HFFc6 (cell line): ENCODE measurements at regions not wholly inside any gene's neighbourhood (a gene's known extent, or its start where the extent isn't known, plus 50 kb on each side); places are given as distances from the start of the nearest gene placed in this dataset.

Source experiments
- DNase-seq: peaks from one replicate; pipeline ENCODE4 v3.0.0-alpha.2; 2018
- H3K27ac Mint-ChIP-seq: 2 replicates; pipeline ENCODE4 v1.8.0; 2020; ENCODE audit warnings: mild to moderate bottlenecking, mixed read lengths
- H3K27me3 Mint-ChIP-seq: 2 replicates; pipeline ENCODE4 v1.8.0; 2021; ENCODE audit warnings: mild to moderate bottlenecking, moderate library complexity, mixed read lengths; ENCODE audit not compliant: insufficient read depth
- H3K36me3 Mint-ChIP-seq: 2 replicates; pipeline ENCODE4 v1.8.0; 2021; ENCODE audit warnings: low read depth, mixed read lengths
- H3K4me1 Mint-ChIP-seq: 2 replicates; pipeline ENCODE4 v1.8.0; 2020; ENCODE audit warnings: low read depth, mixed read lengths
- H3K4me3 Mint-ChIP-seq: 2 replicates; pipeline ENCODE4 v1.8.0; 2020; ENCODE audit warnings: mild to moderate bottlenecking, moderate library complexity, mixed read lengths
- H3K9me3 Mint-ChIP-seq: 2 replicates; pipeline ENCODE4 v1.8.0; 2020; ENCODE audit warnings: mild to moderate bottlenecking, mixed read lengths
- TF ChIP-seq, protein P1 (sequence below): fragments of 200-600 bp; sonication (generic); IDR thresholded peaks from 2 replicates; pipeline ENCODE4 v1.5.0; 2021; ENCODE audit warnings: antibody characterized with exemption, mild to moderate bottlenecking

DNA sequence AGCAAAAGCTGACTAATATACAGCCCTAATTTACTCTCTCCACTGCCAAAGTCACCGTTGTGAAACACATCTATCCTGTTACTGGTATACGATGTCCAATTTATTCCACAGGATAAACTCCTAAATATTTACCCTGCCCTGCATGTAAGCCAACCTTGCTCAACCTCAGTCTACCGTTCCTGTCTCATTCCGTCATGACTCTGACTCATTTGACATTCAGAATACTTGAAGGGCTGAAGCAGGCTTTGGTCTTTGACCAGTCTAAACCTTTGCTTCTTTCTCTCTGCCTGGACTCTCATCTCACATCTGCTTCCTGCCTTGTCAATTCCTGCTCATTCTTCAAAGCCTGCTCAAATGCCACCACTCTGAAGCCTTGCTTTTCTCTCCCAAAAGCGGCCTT, 157.5 kb downstream of the SCP2D1 start:
- H3K4me1 Mint-ChIP-seq: no peaks in the 10 kb centered on the region
- peaks cover 54% of the 10 kb centered on the region for H3K9me3 Mint-ChIP-seq
- peaks cover 1% of the 10 kb centered on the region; the same call in 1 of the 2 replicates for H3K27me3 Mint-ChIP-seq
- H3K4me3 Mint-ChIP-seq: no peak overlapping the region
- DNase-seq: no peak
- H3K27ac Mint-ChIP-seq: no peak overlapping the region
- no peaks in the 10 kb centered on the region for H3K36me3 Mint-ChIP-seq
- TF ChIP-seq, protein P1, sequence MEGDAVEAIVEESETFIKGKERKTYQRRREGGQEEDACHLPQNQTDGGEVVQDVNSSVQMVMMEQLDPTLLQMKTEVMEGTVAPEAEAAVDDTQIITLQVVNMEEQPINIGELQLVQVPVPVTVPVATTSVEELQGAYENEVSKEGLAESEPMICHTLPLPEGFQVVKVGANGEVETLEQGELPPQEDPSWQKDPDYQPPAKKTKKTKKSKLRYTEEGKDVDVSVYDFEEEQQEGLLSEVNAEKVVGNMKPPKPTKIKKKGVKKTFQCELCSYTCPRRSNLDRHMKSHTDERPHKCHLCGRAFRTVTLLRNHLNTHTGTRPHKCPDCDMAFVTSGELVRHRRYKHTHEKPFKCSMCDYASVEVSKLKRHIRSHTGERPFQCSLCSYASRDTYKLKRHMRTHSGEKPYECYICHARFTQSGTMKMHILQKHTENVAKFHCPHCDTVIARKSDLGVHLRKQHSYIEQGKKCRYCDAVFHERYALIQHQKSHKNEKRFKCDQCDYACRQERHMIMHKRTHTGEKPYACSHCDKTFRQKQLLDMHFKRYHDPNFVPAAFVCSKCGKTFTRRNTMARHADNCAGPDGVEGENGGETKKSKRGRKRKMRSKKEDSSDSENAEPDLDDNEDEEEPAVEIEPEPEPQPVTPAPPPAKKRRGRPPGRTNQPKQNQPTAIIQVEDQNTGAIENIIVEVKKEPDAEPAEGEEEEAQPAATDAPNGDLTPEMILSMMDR: no peak

DNA sequence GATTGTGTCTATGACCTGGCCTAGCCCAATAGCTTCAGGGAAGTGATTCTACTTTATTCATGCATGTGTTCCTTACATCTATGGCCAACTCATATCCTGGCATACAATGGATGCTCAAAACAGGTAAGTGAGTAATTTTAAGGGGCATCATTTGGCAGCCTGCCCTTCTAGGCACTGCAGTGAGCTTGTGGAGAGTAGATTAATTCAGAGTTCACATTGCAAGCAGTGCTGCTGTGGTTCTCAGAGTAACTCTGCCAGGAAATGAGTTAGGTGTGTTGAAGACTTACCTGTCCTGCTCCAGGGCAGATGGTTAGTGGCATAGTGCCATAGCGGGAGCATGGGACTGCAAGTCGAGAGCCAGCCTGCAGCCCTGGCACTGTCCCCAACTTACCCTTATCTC, 158.0 kb downstream of the SCP2D1 start:
- peaks cover 1% of the 10 kb centered on the region; the same call in 1 of the 2 replicates for H3K27me3 Mint-ChIP-seq
- H3K27ac Mint-ChIP-seq: no peak overlapping the region
- DNase-seq: no peak
- no peak overlapping the region for H3K4me3 Mint-ChIP-seq
- H3K9me3 Mint-ChIP-seq: peaks cover 54% of the 10 kb centered on the region
- H3K36me3 Mint-ChIP-seq: no peaks in the 10 kb centered on the region
- TF ChIP-seq, protein P1: no peak
- H3K4me1 Mint-ChIP-seq: no peaks in the 10 kb centered on the region

DNA sequence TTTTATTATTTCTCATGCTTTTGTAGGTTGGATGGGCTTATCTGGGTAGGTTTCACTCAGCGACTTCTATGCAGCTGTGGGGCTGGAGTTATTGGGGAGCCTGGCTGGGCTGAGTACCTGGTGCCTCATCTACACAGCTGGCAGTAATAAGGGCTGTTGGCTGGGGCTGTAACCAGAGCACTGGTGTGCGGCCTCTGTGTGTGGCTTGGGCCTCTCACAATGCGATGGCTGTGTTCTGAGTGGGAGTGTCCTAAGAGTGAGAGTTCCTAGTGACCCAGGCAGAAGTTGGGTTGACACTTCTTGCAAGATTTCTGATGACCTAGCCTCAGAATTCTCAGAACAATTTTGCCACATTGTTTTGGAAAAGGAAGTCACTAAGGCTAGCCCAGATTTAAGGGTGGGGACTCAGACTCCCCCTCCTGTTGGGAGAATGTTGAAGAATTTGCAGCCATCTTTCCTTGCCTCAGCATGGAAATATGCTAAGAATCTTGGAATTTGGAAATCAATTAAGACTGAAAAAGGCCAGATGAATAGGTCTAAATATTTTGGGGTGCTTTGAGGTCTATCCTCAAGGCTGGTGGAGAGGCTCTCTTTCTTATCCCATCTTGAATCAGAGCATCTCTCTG, 158.8 kb downstream of the SCP2D1 start:
- H3K36me3 Mint-ChIP-seq: no peaks in the 10 kb centered on the region
- TF ChIP-seq, protein P1: no peak
- H3K9me3 Mint-ChIP-seq: peaks cover 50% of the 10 kb centered on the region
- no peak for DNase-seq
- H3K27me3 Mint-ChIP-seq: peaks cover 1% of the 10 kb centered on the region
- no peak overlapping the region for H3K4me3 Mint-ChIP-seq
- no peak overlapping the region for H3K27ac Mint-ChIP-seq
- H3K4me1 Mint-ChIP-seq: no peaks in the 10 kb centered on the region

DNA sequence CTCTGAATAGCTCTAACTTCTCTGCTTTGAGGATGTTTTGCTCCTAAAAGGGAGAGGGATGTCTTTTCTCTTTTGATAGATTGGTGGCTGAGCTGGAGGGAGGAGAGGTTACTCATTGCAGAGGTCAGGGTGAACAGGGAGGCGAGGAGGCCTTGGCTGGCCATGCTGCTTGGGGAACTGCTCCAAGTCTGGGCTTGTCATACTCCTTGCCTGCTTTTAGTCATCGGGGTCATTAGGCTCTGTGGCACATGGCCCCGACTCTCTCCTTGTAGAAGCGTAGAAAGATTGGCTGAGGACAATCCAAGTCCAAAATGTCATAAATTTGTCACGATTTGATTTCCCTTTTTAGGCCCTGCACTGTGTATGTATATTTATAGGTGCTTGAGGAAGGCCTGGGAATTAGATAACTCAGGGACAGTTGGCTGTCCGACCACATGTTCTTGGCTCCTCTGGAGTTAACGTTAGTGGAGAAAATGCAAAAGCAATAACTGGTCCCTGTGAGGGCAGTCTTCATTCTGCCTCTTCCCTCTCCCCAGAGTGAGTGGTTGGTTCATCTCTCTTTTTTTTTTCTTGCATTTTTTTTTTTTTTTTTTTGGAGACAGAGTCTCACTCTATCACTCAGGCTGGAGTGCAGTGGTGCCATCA, 160.1 kb downstream of the SCP2D1 start:
- no peak for DNase-seq
- Mint-ChIP-seq H3K4me3 (no peak overlapping the region), H3K27me3 (peaks cover 1% of the 10 kb centered on the region), H3K9me3 (peaks cover 47% of the 10 kb centered on the region), H3K4me1 (no peaks in the 10 kb centered on the region), H3K36me3 (no peaks in the 10 kb centered on the region), H3K27ac (no peak overlapping the region)
- TF ChIP-seq, protein P1: no peak

DNA sequence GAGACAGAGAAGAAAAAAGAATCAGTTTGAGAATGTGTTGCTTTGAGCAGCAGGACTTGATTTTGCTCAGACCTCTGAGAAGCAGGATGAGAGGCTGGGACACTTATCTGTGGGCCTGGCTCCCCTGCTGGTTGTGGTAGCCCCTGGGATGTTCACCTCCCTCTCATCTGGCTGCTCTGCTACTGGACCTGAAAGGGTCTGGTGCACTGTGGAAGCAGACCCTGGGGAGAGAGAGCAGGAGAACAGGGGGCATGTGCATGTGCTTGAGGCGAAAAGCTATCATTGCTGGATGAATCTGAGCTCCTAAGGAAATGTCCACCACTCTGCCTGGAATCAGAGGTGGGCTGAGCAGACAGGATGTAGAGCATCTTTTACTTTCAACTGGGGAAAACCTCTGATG, 161.1 kb downstream of the SCP2D1 start:
- H3K4me1 Mint-ChIP-seq: no peaks in the 10 kb centered on the region
- H3K27me3 Mint-ChIP-seq: peaks cover 1% of the 10 kb centered on the region
- TF ChIP-seq, protein P1: no peak
- H3K27ac Mint-ChIP-seq: no peak overlapping the region
- H3K36me3 Mint-ChIP-seq: no peaks in the 10 kb centered on the region
- no peak overlapping the region for H3K4me3 Mint-ChIP-seq
- peaks cover 43% of the 10 kb centered on the region for H3K9me3 Mint-ChIP-seq
- DNase-seq: no peak
